Neural cell (in vitro differentiated cells): ENCODE measurements at regions not wholly inside any gene's neighbourhood (a gene's known extent, or its start where the extent isn't known, plus 50 kb on each side); places are given as distances from the start of the nearest gene placed in this dataset.

ENCODE experiments used
- H2AFZ ChIP-seq: fragments of 200-600, 300-800 bp; sonication (generic), shearing (Covaris generic); 2 replicates; pipeline ENCODE4 v1.6.0; 2014; ENCODE audit warnings: low read depth, mild to moderate bottlenecking, antibody characterized with exemption, low read length, moderate library complexity
- H3F3A ChIP-seq: fragments of 200-600 bp; shearing (Covaris generic); 2 replicates; pipeline ENCODE4 v1.6.1; 2016; ENCODE audit warnings: mild to moderate bottlenecking, moderate library complexity, mixed read lengths, antibody characterized with exemption, low read length; ENCODE audit not compliant: insufficient read depth, poor library complexity, severe bottlenecking
- H3K27ac ChIP-seq: fragments of 200-600, 300-800 bp; sonication (generic), shearing (Covaris generic); 2 replicates; pipeline ENCODE4 v1.5.1; 2014; ENCODE audit warnings: mild to moderate bottlenecking, low read length, moderate library complexity
- H3K27me3 ChIP-seq: fragments of 300-800, 200-600 bp; sonication (generic), shearing (Covaris generic); 2 replicates; pipeline ENCODE4 v1.6.0; 2014; ENCODE audit warnings: mild to moderate bottlenecking, low read depth, low read length, moderate library complexity; ENCODE audit not compliant: insufficient read depth
- H3K36me3 ChIP-seq: fragments of 300-800, 200-600 bp; sonication (generic), shearing (Covaris generic); 2 replicates; pipeline ENCODE4 v1.5.1; 2014; ENCODE audit warnings: mild to moderate bottlenecking, antibody characterized with exemption, low read length, moderate library complexity; ENCODE audit not compliant: insufficient read depth
- H3K4me2 ChIP-seq: fragments of 300-800, 200-600 bp; sonication (generic), shearing (Covaris generic); 2 replicates; pipeline ENCODE4 v1.6.0; 2014; ENCODE audit warnings: mild to moderate bottlenecking, low read length
- H3K4me3 ChIP-seq: fragments of 300-800, 200-600 bp; sonication (generic), shearing (Covaris generic); 2 replicates; pipeline ENCODE4 v1.5.1; 2014; ENCODE audit warnings: mild to moderate bottlenecking, low read length, moderate library complexity
- H3K79me2 ChIP-seq: fragments of 200-600 bp; shearing (Covaris generic); replicated peaks from 2 replicates; pipeline ENCODE4 v1.6.0; 2014; ENCODE audit warnings: mild to moderate bottlenecking, low read length, moderate library complexity; ENCODE audit not compliant: insufficient read depth
- H3K9ac ChIP-seq: fragments of 300-800, 200-600 bp; sonication (generic), shearing (Covaris generic); 2 replicates; pipeline ENCODE4 v1.6.1; 2016; ENCODE audit warnings: mild to moderate bottlenecking, low read length, mixed read lengths
- H3K9me2 ChIP-seq: fragments of 200-600 bp; shearing (Covaris generic); 2 replicates; pipeline ENCODE4 v1.6.1; 2016; ENCODE audit warnings: mild to moderate bottlenecking, low read length, mixed read lengths; ENCODE audit not compliant: insufficient read depth
- H3K9me3 ChIP-seq: fragments of 200-600, 300-800 bp; sonication (generic), shearing (Covaris generic); 2 replicates; pipeline ENCODE4 v1.6.1; 2016; ENCODE audit warnings: mild to moderate bottlenecking, mixed run types, low read length, moderate library complexity, mixed read lengths
- H4K20me1 ChIP-seq: fragments of 200-600 bp; shearing (Covaris generic); 2 replicates; pipeline ENCODE4 v1.6.1; 2016; ENCODE audit warnings: mild to moderate bottlenecking, mixed run types; ENCODE audit not compliant: insufficient read depth
- CTCF ChIP-seq: fragments of 450-650 bp; IDR thresholded peaks from 2 replicates; pipeline ENCODE4 v1.5.1; 2014; ENCODE audit warnings: antibody characterized with exemption, mild to moderate bottlenecking, moderate library complexity; ENCODE audit not compliant: poor library complexity, severe bottlenecking
- EP300 ChIP-seq: fragments of 450-650 bp; conservative IDR thresholded peaks from 2 replicates; pipeline ENCODE4 v1.6.1; 2014; ENCODE audit warnings: antibody characterized with exemption, mild to moderate bottlenecking, moderate library complexity; ENCODE audit not compliant: poor library complexity, severe bottlenecking
- EZH2 ChIP-seq: fragments of 200-600, 300-800 bp; shearing (Covaris generic), sonication (generic); IDR thresholded peaks from 2 replicates; pipeline ENCODE4 v1.6.1; 2014; ENCODE audit warnings: antibody characterized with exemption, low read length, borderline replicate concordance, mild to moderate bottlenecking; ENCODE audit not compliant: insufficient read depth, poor library complexity, severe bottlenecking
- MXI1 ChIP-seq: fragments of 450-650 bp; conservative IDR thresholded peaks from 2 replicates; pipeline ENCODE4 v1.6.1; 2014; ENCODE audit warnings: antibody characterized with exemption, mild to moderate bottlenecking; ENCODE audit not compliant: poor library complexity, severe bottlenecking
- POLR2AphosphoS5 ChIP-seq: IDR thresholded peaks from 2 replicates; pipeline ENCODE4 v1.6.1; 2012
- RAD21 ChIP-seq: fragments of 450-650 bp; conservative IDR thresholded peaks from 2 replicates; pipeline ENCODE4 v1.6.1; 2014; ENCODE audit warnings: antibody characterized with exemption, mild to moderate bottlenecking, moderate library complexity
- REST ChIP-seq: IDR thresholded peaks from 2 replicates; pipeline ENCODE4 v1.6.1; 2012; ENCODE audit warnings: borderline replicate concordance
- SMC3 ChIP-seq: fragments of 450-650 bp; conservative IDR thresholded peaks from 2 replicates; pipeline ENCODE4 v1.6.1; 2014; ENCODE audit warnings: antibody characterized with exemption, mild to moderate bottlenecking, moderate library complexity; ENCODE audit not compliant: poor library complexity
- TAF1 ChIP-seq: IDR thresholded peaks from 2 replicates; pipeline ENCODE4 v1.6.1; 2012; ENCODE audit warnings: low read depth

GRCh38 chr18:3330622-3331021, 68.7 kb downstream of the MYL12B start:
- Histone ChIP-seq H3K36me3 (no peaks in the 10 kb centered on the region), H3K9me3 (no peaks in the 10 kb centered on the region), H3K27ac (no peak overlapping the region), H3F3A (no peaks in the 10 kb centered on the region), H3K9me2 (no peaks in the 10 kb centered on the region), H3K79me2 (no peaks in the 10 kb centered on the region), H3K4me2 (no peak overlapping the region), H4K20me1 (no peaks in the 10 kb centered on the region), H3K27me3 (no peaks in the 10 kb centered on the region), H2AFZ (no peak overlapping the region), H3K9ac (no peak overlapping the region), H3K4me3 (no peak overlapping the region)
- TF ChIP-seq MXI1 (no peak), SMC3 (no peak), EP300 (no peak), REST (no peak), EZH2 (no peak), RAD21 (no peak), CTCF (no peak), TAF1 (no peak), POLR2AphosphoS5 (no peak)

GRCh38 chr18:3332376-3332775, 70.4 kb downstream of the MYL12B start:
- Histone ChIP-seq H3K36me3 (no peaks in the 10 kb centered on the region), H3K4me2 (no peak overlapping the region), H3K9me2 (no peaks in the 10 kb centered on the region), H2AFZ (no peak overlapping the region), H3K9ac (no peak overlapping the region), H3K79me2 (no peaks in the 10 kb centered on the region), H4K20me1 (no peaks in the 10 kb centered on the region), H3K4me3 (no peak overlapping the region), H3F3A (no peaks in the 10 kb centered on the region), H3K27me3 (no peaks in the 10 kb centered on the region), H3K9me3 (no peaks in the 10 kb centered on the region), H3K27ac (no peak overlapping the region)
- TF ChIP-seq EP300 (no peak), TAF1 (no peak), RAD21 (no peak), MXI1 (no peak), POLR2AphosphoS5 (no peak), CTCF (no peak), REST (no peak), EZH2 (no peak), SMC3 (no peak)
